ENCODE measurements at regions not wholly inside any gene's neighbourhood (a gene's known extent, or its start where the extent isn't known, plus 50 kb on each side); places are given as distances from the start of the nearest gene placed in this dataset.

DNA sequence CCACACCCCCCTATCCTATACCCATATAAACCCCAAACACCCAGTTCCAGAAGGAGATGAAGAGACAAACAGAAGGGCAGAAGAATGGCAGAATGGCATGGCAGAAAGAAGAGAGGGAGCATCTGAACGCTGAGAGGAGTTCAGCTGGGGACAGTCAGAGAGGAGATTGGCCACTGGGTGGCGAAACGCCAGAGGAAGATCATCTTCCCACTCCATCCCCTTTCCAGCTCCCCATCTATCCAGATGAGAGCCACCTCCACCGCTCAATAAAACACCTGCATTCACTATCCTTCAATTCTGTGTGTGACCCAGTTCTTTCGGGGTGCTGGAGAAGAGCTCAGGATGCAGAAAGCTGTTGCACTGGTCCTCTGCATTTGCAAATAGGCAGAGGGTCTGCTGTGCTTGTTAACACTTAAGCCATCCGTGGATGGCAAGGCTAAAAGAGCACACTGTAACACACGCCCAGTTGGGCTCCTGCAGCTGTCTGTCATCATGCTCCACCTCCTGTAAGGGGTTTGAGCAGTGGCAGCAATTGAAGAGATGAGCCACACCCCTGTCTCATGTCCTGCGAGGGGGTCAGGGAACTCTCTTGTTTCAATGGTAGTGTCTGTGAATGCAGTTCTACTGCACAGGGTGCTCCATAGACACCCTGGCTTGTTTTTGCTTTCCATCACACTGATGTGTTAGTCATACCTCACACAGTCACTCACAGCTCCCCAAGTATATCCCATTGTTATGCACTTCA is 1034.8 kb upstream of the RBFOX1 start:
- no peak overlapping the region for H3K4me3 ChIP-seq (ENCODE audit: low read depth, low read length)
- TF ChIP-seq, protein P1, sequence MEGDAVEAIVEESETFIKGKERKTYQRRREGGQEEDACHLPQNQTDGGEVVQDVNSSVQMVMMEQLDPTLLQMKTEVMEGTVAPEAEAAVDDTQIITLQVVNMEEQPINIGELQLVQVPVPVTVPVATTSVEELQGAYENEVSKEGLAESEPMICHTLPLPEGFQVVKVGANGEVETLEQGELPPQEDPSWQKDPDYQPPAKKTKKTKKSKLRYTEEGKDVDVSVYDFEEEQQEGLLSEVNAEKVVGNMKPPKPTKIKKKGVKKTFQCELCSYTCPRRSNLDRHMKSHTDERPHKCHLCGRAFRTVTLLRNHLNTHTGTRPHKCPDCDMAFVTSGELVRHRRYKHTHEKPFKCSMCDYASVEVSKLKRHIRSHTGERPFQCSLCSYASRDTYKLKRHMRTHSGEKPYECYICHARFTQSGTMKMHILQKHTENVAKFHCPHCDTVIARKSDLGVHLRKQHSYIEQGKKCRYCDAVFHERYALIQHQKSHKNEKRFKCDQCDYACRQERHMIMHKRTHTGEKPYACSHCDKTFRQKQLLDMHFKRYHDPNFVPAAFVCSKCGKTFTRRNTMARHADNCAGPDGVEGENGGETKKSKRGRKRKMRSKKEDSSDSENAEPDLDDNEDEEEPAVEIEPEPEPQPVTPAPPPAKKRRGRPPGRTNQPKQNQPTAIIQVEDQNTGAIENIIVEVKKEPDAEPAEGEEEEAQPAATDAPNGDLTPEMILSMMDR (IDR thresholded peaks at IDR 0.05; ENCODE audit: low read depth, low read length) = no peak

DNA sequence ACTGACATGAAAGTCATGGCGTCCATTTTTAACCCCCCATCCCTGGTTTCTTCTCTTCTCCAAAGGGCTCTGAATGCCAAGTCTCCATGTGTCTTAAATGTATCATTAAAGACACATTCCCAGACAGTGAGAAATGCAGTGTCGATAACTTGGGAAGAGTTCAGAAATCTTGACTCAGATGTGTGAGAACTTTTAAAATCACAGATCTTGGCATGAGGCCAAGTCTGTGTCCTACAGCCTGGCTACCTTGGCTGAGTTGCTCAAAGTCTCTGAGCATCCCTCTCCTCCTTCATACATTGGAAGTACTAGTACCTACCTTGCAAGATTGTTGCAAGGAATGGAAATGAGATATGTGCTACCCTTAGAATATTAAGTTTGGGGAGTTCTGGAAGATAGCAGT is 1046.5 kb upstream of the RBFOX1 start:
- H3K4me3 ChIP-seq (ENCODE audit: low read depth, low read length) = no peak overlapping the region
- TF ChIP-seq, protein P1 (IDR thresholded peaks at IDR 0.05; ENCODE audit: low read depth, low read length) = no peak

DNA sequence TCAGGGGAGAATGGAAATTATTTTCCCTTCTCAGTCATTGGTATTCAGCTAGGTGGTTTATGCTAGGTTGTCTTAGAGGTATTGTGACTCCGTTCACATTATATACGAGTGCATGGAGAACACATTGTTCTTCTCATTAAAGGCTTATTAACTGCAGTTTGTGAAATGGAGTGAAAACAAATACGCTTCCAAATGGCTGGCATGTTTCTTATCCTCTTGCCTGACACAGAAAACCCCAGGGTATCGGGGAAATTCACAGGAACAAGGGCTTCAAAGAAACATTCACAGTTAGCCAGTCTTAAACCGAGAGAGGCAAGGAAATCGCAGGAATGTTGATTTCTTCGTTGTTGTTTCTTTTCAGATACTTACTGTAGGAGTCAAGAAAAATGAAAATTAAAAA is 1047.9 kb upstream of the RBFOX1 start:
- TF ChIP-seq, protein P1 (IDR thresholded peaks at IDR 0.05; ENCODE audit: low read depth, low read length) = no peak
- no peak overlapping the region for H3K4me3 ChIP-seq (ENCODE audit: low read depth, low read length)

DNA sequence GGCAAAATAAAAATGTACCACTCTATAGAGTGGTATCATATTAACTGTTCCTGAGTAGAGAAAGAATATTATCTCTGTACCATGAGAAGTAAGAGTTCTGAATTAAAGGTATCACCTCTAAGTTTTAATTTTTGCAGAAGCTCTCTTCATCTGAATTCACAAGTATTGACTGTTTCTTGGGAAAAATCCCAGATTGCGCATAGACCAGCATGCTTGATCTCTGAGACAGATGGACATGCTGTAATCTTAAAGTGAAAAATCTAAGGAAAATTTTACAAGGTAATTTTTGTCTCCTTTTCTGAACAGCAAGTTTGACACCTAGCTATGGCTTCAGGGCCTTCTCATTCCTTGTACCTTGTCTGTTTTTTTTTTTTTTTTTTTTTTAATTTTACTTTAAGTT is 1050.7 kb upstream of the RBFOX1 start:
- no peak overlapping the region for H3K4me3 ChIP-seq (ENCODE audit: low read depth, low read length)
- TF ChIP-seq, protein P1 (IDR thresholded peaks at IDR 0.05; ENCODE audit: low read depth, low read length) = no peak

DNA sequence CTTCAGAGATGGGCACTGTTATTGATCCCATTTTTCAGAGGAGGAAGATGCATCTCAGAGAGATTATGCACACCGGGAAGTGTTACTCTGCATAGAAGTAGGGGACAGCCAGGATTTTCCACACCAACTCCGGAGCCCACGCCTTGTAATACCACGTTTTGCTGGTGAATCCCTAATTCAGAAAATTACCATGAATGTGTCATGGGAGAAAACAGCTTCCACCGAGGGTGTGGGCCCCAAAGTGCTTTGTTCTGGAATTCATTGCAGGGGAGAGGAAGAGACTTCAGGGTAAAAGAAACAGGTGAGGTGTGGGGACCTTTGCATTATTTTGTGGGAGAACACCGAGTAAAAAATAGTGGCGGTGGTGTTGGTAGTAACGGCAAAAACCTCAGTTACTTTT is 1051.4 kb upstream of the RBFOX1 start:
- TF ChIP-seq, protein P1 (IDR thresholded peaks at IDR 0.05; ENCODE audit: low read depth, low read length) = no peak
- no peak overlapping the region for H3K4me3 ChIP-seq (ENCODE audit: low read depth, low read length)

DNA sequence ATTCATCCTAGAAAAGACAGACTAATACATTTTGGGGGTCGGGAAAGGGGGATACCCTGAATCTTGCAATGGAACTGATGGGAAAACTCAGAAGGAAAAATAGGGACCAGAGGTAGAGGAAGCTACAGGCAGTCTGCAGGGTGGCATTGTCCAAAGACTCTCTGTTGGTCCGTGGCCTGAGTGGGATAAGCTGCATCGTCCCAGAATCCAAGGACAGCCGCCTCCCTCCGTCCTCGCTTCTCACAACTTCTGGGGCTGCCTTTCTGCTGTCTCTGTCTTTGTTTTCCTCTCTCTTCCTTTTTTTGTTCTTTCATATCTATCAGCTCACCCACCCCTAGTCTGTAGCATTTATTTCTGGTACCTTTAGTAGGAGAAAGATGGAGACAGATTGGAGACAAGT is 1052.6 kb upstream of the RBFOX1 start:
- TF ChIP-seq, protein P1 (IDR thresholded peaks at IDR 0.05; ENCODE audit: low read depth, low read length) = no peak
- H3K4me3 ChIP-seq (ENCODE audit: low read depth, low read length) = no peak overlapping the region

DNA sequence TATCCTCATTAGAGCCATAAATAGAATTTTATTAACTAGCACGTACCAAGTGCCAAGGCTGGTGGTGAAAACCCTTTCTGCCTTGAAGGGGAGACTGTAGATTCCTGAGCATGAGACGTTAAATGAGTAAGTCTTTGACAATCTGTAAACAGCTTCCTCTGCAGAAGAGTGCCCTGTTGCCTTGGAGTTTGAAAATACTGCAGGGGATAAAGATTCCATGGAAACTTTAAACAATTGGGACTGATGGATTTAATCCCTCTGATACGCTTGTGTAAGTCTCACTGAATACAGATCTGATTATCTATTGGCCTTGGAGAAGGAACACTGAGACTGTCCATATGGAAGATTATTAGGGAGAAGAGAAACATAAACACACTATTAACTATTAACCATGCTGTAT is 1053.4 kb upstream of the RBFOX1 start:
- no peak overlapping the region for H3K4me3 ChIP-seq (ENCODE audit: low read depth, low read length)
- TF ChIP-seq, protein P1 (IDR thresholded peaks at IDR 0.05; ENCODE audit: low read depth, low read length) = no peak

All from WI38 (cell line).